Prostate gland (tissue), 2 donors: ENCODE measurements at regions not wholly inside any gene's neighbourhood (a gene's known extent, or its start where the extent isn't known, plus 50 kb on each side); places are given as distances from the start of the nearest gene placed in this dataset.

Experiments
- POLR2A ChIP-seq: fragments of 450-650 bp; IDR thresholded peaks from one replicate; pipeline ENCODE4 v1.6.1; 2016; ENCODE audit warnings: antibody characterized with exemption, mild to moderate bottlenecking
- POLR2AphosphoS5 ChIP-seq: sonication (generic); formaldehyde crosslinking; IDR thresholded peaks from one replicate; pipeline ENCODE4 v1.6.1; 2017; ENCODE audit warnings: antibody characterized with exemption
- TF ChIP-seq, protein P1 (sequence below), 4 experiments: fragments of 200-600 bp in 2 of 4; fragments of 450-650 bp in 2 of 4; sonication (generic) in 2 of 4; IDR thresholded peaks; 1 replicate in 3 of 4; 2 replicates in 1 of 4; pipeline ENCODE4 v1.5.1; 2016 to 2019; ENCODE audit warnings: antibody characterized with exemption in 4 of 4, mild to moderate bottlenecking in 2 of 4, moderate library complexity in 2 of 4

DNA sequence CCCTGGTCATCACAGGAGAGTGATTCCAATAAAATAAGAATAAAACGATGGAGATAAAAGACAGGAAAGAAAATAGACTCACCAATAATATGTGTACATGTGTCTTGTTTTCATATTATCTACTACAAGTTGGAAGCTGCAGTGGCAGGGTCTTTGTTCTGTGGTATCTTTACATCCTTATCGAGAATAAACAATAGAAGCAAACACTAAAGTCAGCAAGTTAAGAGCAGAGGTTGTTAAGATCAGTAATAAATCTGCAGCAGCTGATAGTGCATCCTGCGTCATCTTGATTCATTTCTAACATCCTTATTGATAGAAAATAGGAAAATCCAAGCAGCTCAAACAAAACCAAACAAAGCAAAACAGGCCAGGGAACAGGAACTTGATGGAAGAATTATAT, 107.4 kb downstream of the RPS29 start:
- TF ChIP-seq, protein P1, sequence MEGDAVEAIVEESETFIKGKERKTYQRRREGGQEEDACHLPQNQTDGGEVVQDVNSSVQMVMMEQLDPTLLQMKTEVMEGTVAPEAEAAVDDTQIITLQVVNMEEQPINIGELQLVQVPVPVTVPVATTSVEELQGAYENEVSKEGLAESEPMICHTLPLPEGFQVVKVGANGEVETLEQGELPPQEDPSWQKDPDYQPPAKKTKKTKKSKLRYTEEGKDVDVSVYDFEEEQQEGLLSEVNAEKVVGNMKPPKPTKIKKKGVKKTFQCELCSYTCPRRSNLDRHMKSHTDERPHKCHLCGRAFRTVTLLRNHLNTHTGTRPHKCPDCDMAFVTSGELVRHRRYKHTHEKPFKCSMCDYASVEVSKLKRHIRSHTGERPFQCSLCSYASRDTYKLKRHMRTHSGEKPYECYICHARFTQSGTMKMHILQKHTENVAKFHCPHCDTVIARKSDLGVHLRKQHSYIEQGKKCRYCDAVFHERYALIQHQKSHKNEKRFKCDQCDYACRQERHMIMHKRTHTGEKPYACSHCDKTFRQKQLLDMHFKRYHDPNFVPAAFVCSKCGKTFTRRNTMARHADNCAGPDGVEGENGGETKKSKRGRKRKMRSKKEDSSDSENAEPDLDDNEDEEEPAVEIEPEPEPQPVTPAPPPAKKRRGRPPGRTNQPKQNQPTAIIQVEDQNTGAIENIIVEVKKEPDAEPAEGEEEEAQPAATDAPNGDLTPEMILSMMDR (IDR thresholded peaks at IDR 0.05): no peak
- TF ChIP-seq POLR2A: no peak
- TF ChIP-seq POLR2AphosphoS5: no peak
